DOHH2 (cell line): ENCODE measurements at regions not wholly inside any gene's neighbourhood (a gene's known extent, or its start where the extent isn't known, plus 50 kb on each side); places are given as distances from the start of the nearest gene placed in this dataset.

ENCODE experiments used
- EZH2phosphoT487 ChIP-seq: fragments of 200-600 bp; sonication (generic); IDR thresholded peaks from 2 replicates; pipeline ENCODE4 v1.6.1; 2017; ENCODE audit warnings: borderline replicate concordance, mild to moderate bottlenecking, antibody characterized with exemption, low read length, moderate library complexity, mixed read lengths
- TF ChIP-seq, protein P1 (sequence below): fragments of 200-600 bp; sonication (generic); IDR thresholded peaks from one replicate; pipeline ENCODE4 v1.5.1; 2014; ENCODE audit warnings: antibody characterized with exemption, mild to moderate bottlenecking, low read depth, low read length; ENCODE audit not compliant: poor library complexity, severe bottlenecking

DNA sequence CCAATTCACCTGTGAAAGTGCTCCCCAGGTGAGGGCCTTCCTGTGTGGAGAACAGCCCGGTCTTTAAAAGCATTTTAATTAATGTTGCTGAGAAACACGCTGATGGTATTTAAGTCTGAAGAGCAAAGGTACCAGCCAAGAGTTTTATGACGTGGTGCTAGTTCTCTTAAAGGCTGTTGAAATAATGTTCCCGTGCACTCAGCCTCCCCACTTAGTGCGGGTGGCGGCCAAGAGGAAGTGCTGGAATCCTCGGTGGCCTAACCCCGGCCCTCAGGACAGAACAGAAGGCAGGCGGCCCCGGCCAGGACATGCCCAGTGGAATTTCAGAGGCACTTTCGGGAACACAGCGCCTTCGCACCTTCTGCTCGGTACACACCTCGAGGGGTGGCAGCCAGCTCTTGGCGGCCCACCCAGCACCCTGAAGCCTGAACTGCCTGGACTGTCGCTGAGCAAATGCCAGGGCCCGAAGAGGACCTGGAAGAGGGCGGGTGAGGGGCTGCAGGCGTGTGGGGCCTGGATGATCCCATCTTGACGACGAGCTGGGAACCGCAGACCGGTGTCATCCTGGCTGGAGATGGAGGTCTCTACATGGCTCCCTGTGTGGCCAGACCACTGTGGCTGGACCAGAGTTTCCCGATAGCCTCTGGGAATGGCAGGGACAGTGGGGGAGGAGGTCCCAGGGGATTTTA, 142.9 kb downstream of the ASB1 start:
- TF ChIP-seq, protein P1, sequence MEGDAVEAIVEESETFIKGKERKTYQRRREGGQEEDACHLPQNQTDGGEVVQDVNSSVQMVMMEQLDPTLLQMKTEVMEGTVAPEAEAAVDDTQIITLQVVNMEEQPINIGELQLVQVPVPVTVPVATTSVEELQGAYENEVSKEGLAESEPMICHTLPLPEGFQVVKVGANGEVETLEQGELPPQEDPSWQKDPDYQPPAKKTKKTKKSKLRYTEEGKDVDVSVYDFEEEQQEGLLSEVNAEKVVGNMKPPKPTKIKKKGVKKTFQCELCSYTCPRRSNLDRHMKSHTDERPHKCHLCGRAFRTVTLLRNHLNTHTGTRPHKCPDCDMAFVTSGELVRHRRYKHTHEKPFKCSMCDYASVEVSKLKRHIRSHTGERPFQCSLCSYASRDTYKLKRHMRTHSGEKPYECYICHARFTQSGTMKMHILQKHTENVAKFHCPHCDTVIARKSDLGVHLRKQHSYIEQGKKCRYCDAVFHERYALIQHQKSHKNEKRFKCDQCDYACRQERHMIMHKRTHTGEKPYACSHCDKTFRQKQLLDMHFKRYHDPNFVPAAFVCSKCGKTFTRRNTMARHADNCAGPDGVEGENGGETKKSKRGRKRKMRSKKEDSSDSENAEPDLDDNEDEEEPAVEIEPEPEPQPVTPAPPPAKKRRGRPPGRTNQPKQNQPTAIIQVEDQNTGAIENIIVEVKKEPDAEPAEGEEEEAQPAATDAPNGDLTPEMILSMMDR = no peak
- TF ChIP-seq EZH2phosphoT487 = no peak
